Muscle of arm (tissue), 1 donor: ENCODE measurements at regions not wholly inside any gene's neighbourhood (a gene's known extent, or its start where the extent isn't known, plus 50 kb on each side); places are given as distances from the start of the nearest gene placed in this dataset.
"Not testable (repeated sequence)": the region's sequence is repeated elsewhere in the genome, so short reads cannot be mapped to it uniquely, and the experiment has no call there.

Experiments
- DNase-seq: peaks from one replicate; pipeline ENCODE4 v3.0.0-alpha.2; 2013

DNA sequence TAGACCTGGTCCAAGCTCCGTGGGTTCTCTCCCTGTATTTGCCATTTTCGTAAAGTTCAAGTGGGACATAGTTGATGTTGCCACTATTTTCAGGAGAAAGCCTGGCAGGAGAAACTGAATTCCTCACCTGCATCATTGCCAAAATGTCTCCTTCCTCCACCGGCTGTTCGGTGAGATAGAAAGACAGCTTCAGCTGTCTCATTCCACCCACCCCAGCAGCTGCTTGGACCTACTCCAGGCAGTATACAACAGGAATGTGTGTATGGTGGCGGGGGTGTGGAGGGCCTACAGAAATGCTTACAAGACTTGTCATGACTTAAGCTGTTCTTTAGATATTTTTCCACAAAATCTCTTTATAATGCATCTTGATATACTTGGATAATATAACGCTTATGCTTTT lies 132.7 kb upstream of the RAP2B start:
- peak; percentile 57 for DNase-seq

DNA sequence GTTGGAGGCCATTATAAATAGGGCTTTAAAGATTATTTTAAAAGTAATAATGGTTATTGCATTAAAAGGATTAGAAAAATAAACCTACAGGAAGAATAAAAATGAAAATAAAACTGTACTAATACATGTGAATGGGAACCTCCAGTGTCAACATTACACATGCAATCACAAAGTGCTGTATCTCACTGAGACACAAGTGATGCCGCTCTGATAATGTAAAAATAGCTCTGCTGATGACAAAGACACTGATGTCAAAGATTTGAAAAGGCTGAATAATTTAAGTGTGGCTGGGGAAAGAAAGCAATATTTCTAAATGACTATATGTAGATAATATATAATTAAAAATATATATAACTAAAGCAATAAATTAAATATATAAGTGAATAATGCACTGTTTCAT lies 129.1 kb upstream of the RAP2B start:
- DNase-seq, result no peak

DNA sequence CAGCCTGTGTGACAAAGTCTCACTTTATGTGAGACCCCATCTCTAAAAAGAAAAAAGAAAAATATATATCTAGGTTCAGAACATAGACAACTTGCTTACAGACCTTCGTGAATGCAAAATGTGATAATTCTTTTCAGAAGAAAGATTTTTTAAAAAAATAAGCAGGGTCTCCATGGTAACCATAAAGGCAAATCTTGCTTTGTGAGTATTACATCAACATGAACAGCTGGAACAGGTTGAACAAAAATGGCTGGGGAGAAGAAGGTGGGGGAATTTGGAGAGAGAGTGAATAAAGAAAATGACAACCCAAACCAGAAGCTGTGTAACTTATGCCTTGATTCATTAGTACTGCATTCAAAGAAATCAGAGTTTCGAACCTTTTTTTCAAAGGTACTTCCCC lies 125.2 kb upstream of the RAP2B start:
- no peak for DNase-seq

GRCh38 chr3:153038367-153038766 lies 123.7 kb upstream of the RAP2B start:
- no peak for DNase-seq

DNA sequence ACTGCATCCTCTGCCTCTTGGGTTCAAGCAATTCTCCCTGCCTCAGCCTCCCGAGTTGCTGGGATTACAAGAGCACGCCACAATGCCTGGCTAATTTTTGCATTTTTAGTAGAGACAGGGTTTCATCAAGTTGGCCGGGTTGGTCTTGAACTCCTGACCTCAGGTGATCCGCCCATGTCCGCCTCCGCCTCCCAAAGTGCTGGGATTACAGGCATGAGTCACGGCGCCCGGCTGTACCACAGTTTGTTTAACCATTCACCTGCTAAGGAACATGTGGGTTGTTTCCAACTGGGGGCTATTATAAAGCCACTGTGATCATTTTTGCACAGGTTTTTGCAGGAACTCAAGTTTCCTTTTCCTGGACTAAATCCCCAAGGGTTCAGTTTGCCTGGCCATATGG lies 123.2 kb upstream of the RAP2B start:
- DNase-seq, result no peak

DNA sequence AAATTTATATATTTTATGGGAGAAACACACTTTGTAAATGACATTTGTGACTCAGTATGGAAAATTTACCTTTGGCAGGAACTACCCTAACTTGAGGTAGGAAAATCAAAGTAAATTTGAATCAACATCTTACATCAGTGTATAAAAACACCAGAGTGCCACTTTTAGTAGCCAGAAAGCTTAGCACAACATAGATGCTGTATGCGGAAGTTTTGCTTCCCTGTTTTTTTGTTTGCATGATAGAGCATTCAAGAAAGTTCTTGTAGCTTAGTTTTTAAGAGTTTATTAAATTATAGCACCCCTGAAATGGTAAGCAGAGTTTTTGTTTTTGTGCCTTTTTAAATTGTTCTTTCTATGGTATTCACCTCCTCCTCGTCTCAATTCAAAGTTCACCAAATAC lies 120.8 kb upstream of the RAP2B start:
- DNase-seq, result no peak

DNA sequence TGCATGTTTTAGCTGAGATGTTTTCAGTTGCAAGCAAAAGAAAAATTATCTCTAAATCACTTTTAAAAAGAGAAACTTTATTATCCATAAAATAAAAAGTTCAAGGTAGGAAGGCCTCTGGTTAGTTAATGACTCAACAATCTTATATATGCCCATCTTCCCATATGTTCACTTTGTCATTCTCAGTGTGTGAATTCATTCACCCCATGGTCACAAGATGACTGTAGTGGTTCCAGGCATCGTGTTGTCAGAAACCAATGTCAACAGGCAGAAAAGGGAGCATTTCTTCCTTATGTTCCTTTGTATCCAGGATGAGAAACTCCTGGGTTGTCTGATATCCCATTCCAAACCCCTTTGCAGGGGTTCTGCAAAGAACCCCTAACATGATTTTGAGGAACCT lies 119.9 kb upstream of the RAP2B start:
- no peak for DNase-seq

DNA sequence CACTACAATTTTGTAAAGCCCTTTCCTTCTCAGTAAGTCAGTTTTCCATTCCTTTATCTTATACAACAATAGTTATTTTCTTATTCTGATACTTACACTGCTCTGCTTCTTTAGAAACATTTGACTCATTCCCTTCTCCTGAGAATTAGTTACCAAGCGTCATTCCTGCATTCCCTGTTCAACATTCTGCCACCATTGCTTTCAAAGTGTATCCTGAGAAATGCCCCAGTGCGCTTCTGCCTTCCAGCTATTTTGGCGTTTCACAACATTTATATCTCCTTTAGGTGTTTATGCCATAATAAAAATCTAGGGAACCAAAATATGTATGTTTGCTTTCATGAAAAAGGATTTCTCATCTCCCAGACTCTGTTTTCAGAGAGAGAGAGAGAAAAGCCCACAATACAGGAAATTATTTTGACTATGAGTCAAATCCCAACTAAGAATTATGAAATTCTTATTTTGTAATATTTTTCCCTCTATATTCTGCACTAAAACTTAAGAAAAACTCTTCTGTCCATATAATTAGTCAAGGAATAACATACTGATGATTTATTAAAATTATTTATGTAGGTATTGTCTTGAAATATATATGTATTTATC lies 118.2 kb upstream of the RAP2B start:
- no peak for DNase-seq

- no peak for DNase-seq
Measured at GRCh38 chr3:153045150-153045549, 116.9 kb upstream of the RAP2B start.

- no peak for DNase-seq
Measured at GRCh38 chr3:153050978-153051377, 111.0 kb upstream of the RAP2B start.

- DNase-seq, result no peak
Measured at GRCh38 chr3:153051427-153052095, 110.5 kb upstream of the RAP2B start.

DNA sequence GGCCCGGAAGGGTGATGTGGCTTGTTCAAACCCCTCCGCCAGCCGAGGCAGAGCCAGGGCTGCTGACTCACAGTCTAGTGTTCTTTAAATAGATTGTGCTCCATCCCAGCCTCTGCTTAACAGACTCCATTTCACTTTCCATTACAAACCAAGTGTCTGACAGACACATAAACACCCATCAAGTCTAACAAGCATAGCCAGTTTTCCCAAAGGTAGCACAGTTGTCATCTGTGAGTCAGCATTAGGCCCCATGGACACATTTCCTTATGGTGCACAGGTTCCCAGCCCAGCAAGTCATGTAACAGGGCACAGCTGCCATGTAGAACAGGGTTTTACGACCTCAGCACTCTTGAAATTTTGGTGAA lies 109.9 kb upstream of the RAP2B start:
- no peak for DNase-seq

GRCh38 chr3:153055217-153055616 lies 106.8 kb upstream of the RAP2B start:
- no peak for DNase-seq

GRCh38 chr3:153055779-153056178 lies 106.2 kb upstream of the RAP2B start:
- DNase-seq, result no peak

DNA sequence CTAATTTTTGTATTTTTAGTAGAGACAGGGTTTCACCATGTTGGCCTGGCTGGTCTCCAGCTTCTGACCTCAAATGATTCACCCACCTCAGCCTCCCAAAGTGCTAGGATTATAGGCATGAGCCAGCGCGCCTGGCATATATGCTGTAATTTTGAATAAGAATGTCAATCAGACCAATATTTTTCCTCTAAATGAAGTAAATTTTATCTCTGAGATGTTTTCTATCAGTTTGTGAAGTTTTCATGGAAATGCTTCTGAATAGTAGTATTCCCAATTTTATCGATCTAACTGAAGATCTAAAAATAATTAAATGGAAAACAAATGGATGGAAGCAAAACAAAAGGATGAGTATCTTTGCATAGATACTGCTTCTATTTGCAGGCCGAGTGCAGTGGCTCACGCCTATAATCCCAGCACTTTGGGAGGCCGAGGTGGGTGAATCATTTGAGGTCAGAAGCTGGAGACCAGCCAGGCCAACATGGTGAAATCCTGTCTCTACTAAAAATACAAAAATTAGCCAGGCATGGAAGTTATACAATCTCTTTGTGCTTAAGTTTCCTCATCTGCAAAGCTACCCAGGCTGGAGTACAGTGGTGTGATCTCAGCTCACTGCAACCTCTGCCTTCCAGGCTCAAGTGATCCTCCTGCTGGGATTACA lies 103.9 kb upstream of the RAP2B start:
- DNase-seq, result not testable (repeated sequence)

GRCh38 chr3:153060346-153060745 lies 101.7 kb upstream of the RAP2B start:
- no peak for DNase-seq

DNA sequence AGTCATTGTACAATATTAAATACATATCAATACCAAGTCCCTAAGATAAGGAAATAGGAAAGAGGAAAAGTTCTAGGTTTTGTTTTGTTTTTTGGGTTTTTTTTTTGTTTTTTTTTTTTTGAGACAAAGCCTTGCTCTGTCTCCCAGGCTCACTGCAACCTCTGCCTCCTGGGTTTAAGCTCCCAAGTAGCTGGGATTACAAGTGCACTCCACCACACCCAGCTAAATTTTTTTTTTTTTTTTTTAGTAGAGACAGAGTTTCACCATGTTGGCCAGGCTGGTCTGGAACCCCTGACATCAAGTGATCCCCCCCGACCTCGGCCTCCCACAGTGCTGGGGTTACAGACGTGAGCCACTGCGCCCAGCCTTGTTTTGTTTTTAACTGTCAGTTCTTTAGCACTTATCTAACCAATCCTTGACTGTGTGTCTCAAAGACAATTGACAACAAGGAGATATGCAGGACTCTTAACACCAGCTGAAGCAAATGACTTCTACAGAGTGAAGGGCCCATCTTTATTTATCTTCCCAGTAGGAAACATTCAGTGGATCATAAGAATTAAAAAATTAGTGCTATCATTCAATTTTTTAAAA lies 100.0 kb upstream of the RAP2B start:
- no peak for DNase-seq

- DNase-seq, result no peak
Measured at GRCh38 chr3:153063337-153063736, 98.7 kb upstream of the RAP2B start.

DNA sequence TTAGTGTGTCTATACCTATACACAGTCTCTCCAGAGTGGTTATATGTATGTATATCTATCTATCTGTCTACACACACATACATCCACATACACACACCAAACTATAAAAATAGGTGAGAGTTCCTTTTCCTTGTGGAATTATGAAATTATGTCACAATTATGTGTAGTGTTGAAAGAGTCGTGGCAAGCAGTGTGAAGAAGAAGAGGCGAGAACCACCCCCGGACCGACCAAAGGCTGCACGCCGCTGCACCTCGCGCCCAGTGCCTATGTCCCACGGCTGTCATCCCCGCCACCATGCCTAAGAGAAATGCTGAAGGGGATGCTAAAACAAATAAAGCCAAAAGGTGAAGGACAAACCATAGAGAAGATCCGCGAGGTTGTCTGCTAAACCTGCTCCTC lies 95.0 kb upstream of the RAP2B start:
- no peak for DNase-seq

DNA sequence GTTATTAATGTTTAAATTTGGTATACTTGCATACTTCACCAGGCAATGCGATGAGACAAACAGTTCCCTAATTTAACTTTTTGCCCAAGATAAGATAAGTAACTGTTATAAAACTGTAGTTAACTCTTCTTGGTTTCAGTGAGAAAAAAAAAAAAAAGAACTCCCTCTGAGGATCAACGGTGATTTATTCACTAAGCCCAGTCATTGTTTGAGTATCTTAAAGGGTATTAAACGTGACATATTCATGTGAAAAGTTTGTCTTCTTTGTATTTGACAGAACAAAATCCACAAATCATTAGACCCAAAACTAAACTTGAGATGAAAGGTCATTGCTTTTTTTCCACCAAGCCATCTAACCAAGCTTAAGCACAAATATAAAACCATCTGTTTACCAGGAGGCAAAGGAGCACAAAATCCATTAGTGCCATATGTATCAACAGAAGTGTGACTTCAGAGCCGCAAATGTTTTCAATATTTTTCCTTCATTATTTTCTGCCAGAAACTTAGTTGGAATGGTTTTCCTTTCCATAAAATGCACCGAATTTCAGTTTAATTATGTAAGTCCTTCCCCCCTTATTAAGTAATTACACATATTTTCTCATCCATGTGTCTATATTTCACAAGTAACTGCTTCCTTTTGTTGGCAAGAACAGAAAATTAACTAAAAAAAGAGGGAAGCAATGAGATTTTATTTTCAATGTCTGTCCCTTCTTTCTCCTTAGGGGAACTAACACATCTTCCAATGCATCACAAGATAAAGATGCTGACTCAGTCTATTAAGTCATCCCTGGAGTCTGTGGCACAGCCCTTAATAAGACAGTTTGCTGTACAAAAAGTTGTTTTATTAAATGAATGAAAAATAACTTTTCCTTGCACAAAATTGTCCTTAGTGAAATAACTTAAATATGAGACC lies 92.2 kb upstream of the RAP2B start:
- no peak for DNase-seq

GRCh38 chr3:153070511-153070868 lies 91.5 kb upstream of the RAP2B start:
- no peak for DNase-seq

DNA sequence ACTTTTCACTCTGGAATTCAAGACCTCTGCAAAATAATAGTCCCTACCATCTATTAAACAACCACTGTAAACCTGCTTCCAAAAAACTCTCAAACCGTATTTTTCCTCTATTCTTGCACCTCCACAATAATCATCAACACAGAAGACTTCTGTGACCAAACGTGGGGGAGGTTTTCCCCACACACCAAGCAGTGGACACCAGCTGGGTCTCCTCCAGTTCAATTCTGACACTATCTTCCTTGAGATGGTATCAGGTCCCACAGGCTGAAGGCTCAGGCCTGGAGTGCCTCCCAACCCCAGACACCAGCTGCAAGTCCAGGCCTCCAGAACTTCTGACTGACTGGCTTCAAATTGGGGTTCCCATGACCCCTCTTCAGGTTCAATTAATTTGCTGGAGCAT lies 89.6 kb upstream of the RAP2B start:
- no peak for DNase-seq
